ENCODE measurements at regions not wholly inside any gene's neighbourhood (a gene's known extent, or its start where the extent isn't known, plus 50 kb on each side); places are given as distances from the start of the nearest gene placed in this dataset.

DNA sequence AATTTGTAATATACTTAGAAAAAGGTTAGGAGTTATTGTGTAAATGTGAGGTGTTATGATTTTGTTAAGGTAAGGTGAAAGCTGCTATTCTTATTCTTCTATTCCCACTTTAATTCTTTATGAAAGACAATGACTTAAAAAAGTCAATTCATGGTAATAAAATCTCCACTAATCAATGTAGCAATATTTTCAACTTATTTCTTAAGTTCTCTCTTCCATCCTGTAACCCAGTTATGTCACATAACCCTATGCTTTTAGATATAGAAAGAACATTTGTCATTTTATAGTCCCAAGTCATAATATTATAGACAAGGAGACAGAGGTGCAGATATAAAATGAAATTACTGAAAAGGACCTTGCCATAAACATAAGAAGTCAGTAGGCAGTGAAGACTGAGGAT, 157.9 kb upstream of the SLC7A11 start:
- H3K36me3 Mint-ChIP-seq: no peaks in the 10 kb centered on the region
- no peak overlapping the region for H3K27ac Mint-ChIP-seq
- TF ChIP-seq, protein P1, sequence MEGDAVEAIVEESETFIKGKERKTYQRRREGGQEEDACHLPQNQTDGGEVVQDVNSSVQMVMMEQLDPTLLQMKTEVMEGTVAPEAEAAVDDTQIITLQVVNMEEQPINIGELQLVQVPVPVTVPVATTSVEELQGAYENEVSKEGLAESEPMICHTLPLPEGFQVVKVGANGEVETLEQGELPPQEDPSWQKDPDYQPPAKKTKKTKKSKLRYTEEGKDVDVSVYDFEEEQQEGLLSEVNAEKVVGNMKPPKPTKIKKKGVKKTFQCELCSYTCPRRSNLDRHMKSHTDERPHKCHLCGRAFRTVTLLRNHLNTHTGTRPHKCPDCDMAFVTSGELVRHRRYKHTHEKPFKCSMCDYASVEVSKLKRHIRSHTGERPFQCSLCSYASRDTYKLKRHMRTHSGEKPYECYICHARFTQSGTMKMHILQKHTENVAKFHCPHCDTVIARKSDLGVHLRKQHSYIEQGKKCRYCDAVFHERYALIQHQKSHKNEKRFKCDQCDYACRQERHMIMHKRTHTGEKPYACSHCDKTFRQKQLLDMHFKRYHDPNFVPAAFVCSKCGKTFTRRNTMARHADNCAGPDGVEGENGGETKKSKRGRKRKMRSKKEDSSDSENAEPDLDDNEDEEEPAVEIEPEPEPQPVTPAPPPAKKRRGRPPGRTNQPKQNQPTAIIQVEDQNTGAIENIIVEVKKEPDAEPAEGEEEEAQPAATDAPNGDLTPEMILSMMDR (conservative IDR thresholded peaks at IDR 0.05): no peak
- peaks cover 29% of the 10 kb centered on the region for H3K4me1 Mint-ChIP-seq (ENCODE audit: unreplicated experiment)
- no peak for DNase-seq (ENCODE audit: extremely low spot score, unreplicated experiment)
- no peaks in the 10 kb centered on the region for H3K27me3 Mint-ChIP-seq
- no peak overlapping the region for H3K4me3 Mint-ChIP-seq
- no peaks in the 10 kb centered on the region for H3K9me3 Mint-ChIP-seq

GRCh38 chr4:138399081-138399480, 156.9 kb upstream of the SLC7A11 start:
- Mint-ChIP-seq H3K4me1 (ENCODE audit: unreplicated experiment) (peaks cover 33% of the 10 kb centered on the region), H3K4me3 (no peak overlapping the region), H3K27me3 (no peaks in the 10 kb centered on the region), H3K36me3 (no peaks in the 10 kb centered on the region), H3K9me3 (no peaks in the 10 kb centered on the region), H3K27ac (no peak overlapping the region)
- DNase-seq (ENCODE audit: extremely low spot score, unreplicated experiment): no peak
- TF ChIP-seq, protein P1 (conservative IDR thresholded peaks at IDR 0.05): no peak

DNA sequence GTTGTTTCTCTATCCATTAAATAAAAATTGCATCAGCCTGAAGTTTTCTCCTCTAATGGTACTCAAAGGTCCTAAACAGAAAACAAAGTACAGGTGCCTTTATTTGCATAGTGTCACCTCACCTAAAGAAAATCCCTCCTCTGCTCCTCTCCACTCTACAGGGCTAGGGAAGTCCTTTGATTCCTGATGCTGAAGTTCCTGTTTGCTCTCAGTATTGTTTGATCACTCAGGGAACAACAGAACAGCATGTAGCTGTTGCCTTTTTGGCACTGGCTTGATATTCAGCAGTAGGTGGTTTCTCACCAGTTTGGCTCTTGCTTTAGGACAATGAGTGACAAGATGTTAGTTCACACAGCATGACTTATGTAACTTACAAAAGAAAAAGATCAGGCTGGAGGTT, 156.2 kb upstream of the SLC7A11 start:
- no peak overlapping the region for H3K27ac Mint-ChIP-seq
- no peaks in the 10 kb centered on the region for H3K27me3 Mint-ChIP-seq
- no peaks in the 10 kb centered on the region for H3K36me3 Mint-ChIP-seq
- TF ChIP-seq, protein P1 (conservative IDR thresholded peaks at IDR 0.05): no peak
- H3K9me3 Mint-ChIP-seq: no peaks in the 10 kb centered on the region
- no peak for DNase-seq (ENCODE audit: extremely low spot score, unreplicated experiment)
- no peak overlapping the region for H3K4me3 Mint-ChIP-seq
- peaks cover 33% of the 10 kb centered on the region for H3K4me1 Mint-ChIP-seq (ENCODE audit: unreplicated experiment)

DNA sequence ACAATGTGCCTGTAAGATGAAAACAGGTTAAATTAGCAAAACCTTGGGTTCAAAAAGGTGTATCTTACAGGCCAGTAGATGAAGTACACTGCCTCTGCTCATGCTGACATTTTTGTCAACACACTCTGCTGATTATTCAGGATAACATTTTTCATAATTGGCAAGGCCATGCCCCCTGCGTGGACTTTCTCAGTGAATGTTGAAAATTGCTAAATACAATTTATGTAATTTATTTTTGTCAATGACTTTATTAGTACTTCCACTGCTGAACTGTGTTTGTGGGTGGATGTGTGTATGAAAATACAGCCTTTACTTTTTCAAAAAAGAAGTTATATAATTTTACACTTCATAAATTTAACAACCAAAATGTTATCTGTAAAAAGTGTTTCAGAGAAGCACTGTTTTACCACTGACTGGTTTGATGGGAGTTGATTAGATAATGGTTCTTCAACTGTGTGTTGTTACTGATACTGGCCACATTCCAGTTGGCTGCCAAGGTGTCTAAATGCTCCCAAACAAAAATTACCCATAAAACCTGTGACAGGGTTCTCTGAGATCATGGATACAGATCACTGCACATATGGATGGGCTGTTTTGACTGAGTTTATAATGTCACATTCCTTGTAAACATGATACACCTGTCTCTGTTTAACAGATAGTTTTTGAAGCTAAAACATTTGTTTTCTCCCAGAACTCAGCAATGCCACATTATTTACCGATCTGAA, 151.9 kb upstream of the SLC7A11 start:
- Mint-ChIP-seq H3K36me3 (no peaks in the 10 kb centered on the region), H3K4me1 (ENCODE audit: unreplicated experiment) (peaks cover 19% of the 10 kb centered on the region), H3K27ac (no peak overlapping the region), H3K9me3 (peaks cover 5% of the 10 kb centered on the region), H3K4me3 (no peak overlapping the region), H3K27me3 (no peaks in the 10 kb centered on the region)
- no peak for DNase-seq (ENCODE audit: extremely low spot score, unreplicated experiment)
- TF ChIP-seq, protein P1 (conservative IDR thresholded peaks at IDR 0.05): no peak

- Mint-ChIP-seq H3K9me3 (peaks cover 5% of the 10 kb centered on the region), H3K27ac (no peak overlapping the region), H3K4me1 (ENCODE audit: unreplicated experiment) (peaks cover 9% of the 10 kb centered on the region), H3K27me3 (no peaks in the 10 kb centered on the region), H3K4me3 (no peak overlapping the region), H3K36me3 (no peaks in the 10 kb centered on the region)
- no peak for DNase-seq (ENCODE audit: extremely low spot score, unreplicated experiment)
- TF ChIP-seq, protein P1 (conservative IDR thresholded peaks at IDR 0.05): no peak
Observed at GRCh38 chr4:138392751-138393308, 150.7 kb upstream of the SLC7A11 start.

Data from type B pancreatic cell (in vitro differentiated cells).